Endothelial cell of umbilical vein (primary cell): ENCODE measurements at regions not wholly inside any gene's neighbourhood (a gene's known extent, or its start where the extent isn't known, plus 50 kb on each side); places are given as distances from the start of the nearest gene placed in this dataset.

Experiments used
- BruUV-seq: library from RNA; stranded (reverse); fragments of 400-500 nt; replicated peaks from 2 replicates; lab custom pipeline; 2021; lab: Mats Ljungman, UMichigan
- CTCF ChIA-PET: fragments of 300-600, 350-600 bp; sonication (Branson Sonifier 250); formaldehyde crosslinking; loops from one replicate; lab custom pipeline; 2021; ENCODE audit warnings: antibody characterized with exemption, inconsistent platforms; lab: Charles Lee
- POLR2A ChIA-PET: fragments of 300-600, 350-600 bp; sonication (Branson Sonifier 250); formaldehyde crosslinking; loops from one replicate; lab custom pipeline; 2021; ENCODE audit warnings: antibody characterized with exemption, inconsistent platforms; lab: Charles Lee
- DNase-seq: peaks from one replicate; pipeline ENCODE4 v3.0.0-alpha.2; 2011; ENCODE audit warnings: low read depth, low spot score
- FAIRE-seq: peaks from 2 replicates; lab custom pipeline; 2011; peaks lifted over from hg19 to GRCh38; lab: Jason Lieb, UNC
- H2AFZ ChIP-seq: 2 replicates; pipeline ENCODE4 v1.6.0; 2012; ENCODE audit warnings: low read depth, low read length, control low read depth, inconsistent platforms
- H3K27ac ChIP-seq: 2 replicates; pipeline ENCODE4 v1.5.1; 2011; ENCODE audit warnings: low read depth, mild to moderate bottlenecking, control low read depth, low read length, moderate library complexity; ENCODE audit not compliant: insufficient read depth
- H3K27me3 ChIP-seq, 2 experiments: 2 replicates each; pipeline versions ENCODE4 v1.6.0 to v1.6.1; 2011; ENCODE audit warnings: low read length in 2 of 2, mixed read lengths in 1 of 2; ENCODE audit not compliant: control insufficient read depth in 2 of 2, insufficient read depth in 2 of 2
- H3K36me3 ChIP-seq, 2 experiments: 2 replicates in 1 of 2; 3 replicates in 1 of 2; pipeline ENCODE4 v1.5.1; 2011; ENCODE audit warnings: low read length in 2 of 2, mild to moderate bottlenecking in 1 of 2, moderate library complexity in 1 of 2; ENCODE audit not compliant: control insufficient read depth in 2 of 2, insufficient read depth in 2 of 2; ENCODE audit errors: extremely low read depth in 1 of 2
- H3K4me1 ChIP-seq: 3 replicates; pipeline ENCODE4 v1.5.1; 2011; ENCODE audit warnings: mild to moderate bottlenecking, low read length; ENCODE audit not compliant: control insufficient read depth, insufficient read depth; ENCODE audit errors: extremely low read depth
- H3K4me2 ChIP-seq: 2 replicates; pipeline ENCODE4 v1.6.1; 2011; ENCODE audit warnings: low read length, control low read depth, mixed read lengths; ENCODE audit not compliant: insufficient read depth
- H3K4me3 ChIP-seq, 3 experiments: fragments of 200-600 bp in 1 of 3; sonication (generic), shearing (Covaris generic) in 1 of 3; replicated peaks in 1 of 3; 2 replicates each; pipeline ENCODE4 v1.5.1; 2011 to 2016; ENCODE audit warnings: control low read depth in 3 of 3, low read length in 3 of 3, mild to moderate bottlenecking in 2 of 3, inconsistent platforms in 1 of 3, low read depth in 1 of 3, moderate library complexity in 1 of 3; ENCODE audit not compliant: insufficient read depth in 1 of 3
- H3K79me2 ChIP-seq: 2 replicates; pipeline ENCODE4 v1.6.0; 2012; ENCODE audit warnings: low read length, inconsistent platforms; ENCODE audit not compliant: control insufficient read depth, insufficient read depth
- H3K9ac ChIP-seq: replicated peaks from 2 replicates; pipeline ENCODE3; 2011; ENCODE audit warnings: low read length, control low read depth; ENCODE audit not compliant: insufficient read depth; ENCODE audit errors: extremely low read depth
- H3K9me1 ChIP-seq: replicated peaks from 3 replicates; pipeline ENCODE4 v1.6.0; 2011; ENCODE audit warnings: mild to moderate bottlenecking, low read length; ENCODE audit not compliant: control insufficient read depth, insufficient read depth; ENCODE audit errors: extremely low read depth
- H3K9me3 ChIP-seq: replicated peaks from 2 replicates; pipeline ENCODE4 v1.5.1; 2012; ENCODE audit warnings: low read length, inconsistent platforms; ENCODE audit not compliant: control insufficient read depth, insufficient read depth
- H4K20me1 ChIP-seq: replicated peaks from 2 replicates; pipeline ENCODE3; 2011; ENCODE audit warnings: mild to moderate bottlenecking, low read length; ENCODE audit not compliant: control insufficient read depth, insufficient read depth; ENCODE audit errors: extremely low read depth
- CTCF ChIP-seq, 2 donors: IDR thresholded peaks; 1 replicate in 1 of 2; 2 replicates in 1 of 2; pipeline ENCODE4 v1.5.1; 2011; ENCODE audit warnings: low read length in 2 of 2, mild to moderate bottlenecking in 2 of 2, moderate library complexity in 2 of 2, control low read depth in 1 of 2, inconsistent platforms in 1 of 2, low read depth in 1 of 2; ENCODE audit not compliant: insufficient read depth in 1 of 2; ENCODE audit errors: extremely low read depth in 1 of 2
- EZH2 ChIP-seq: IDR thresholded peaks from 2 replicates; pipeline ENCODE4 v1.6.1; 2012; ENCODE audit warnings: borderline replicate concordance, low read depth, mild to moderate bottlenecking, moderate library complexity, low read length, inconsistent platforms; ENCODE audit not compliant: severe bottlenecking
- FOS ChIP-seq: IDR thresholded peaks from 2 replicates; pipeline ENCODE4 v1.6.1; 2011; ENCODE audit warnings: mild to moderate bottlenecking, low read length, moderate library complexity, borderline replicate concordance; ENCODE audit not compliant: insufficient read depth
- GATA2 ChIP-seq: IDR thresholded peaks from 2 replicates; pipeline ENCODE4 v1.7.0; 2011; ENCODE audit warnings: low read depth, mild to moderate bottlenecking, moderate library complexity, mixed read lengths, low read length; ENCODE audit not compliant: insufficient read length, insufficient read depth
- JUN ChIP-seq: IDR thresholded peaks from 2 replicates; pipeline ENCODE4 v1.6.1; 2011; ENCODE audit warnings: borderline replicate concordance, low read depth; ENCODE audit not compliant: insufficient read length, insufficient read depth
- MAX ChIP-seq: IDR thresholded peaks from 2 replicates; pipeline ENCODE4 v1.6.1; 2011; ENCODE audit not compliant: insufficient read depth, insufficient read length
- MYC ChIP-seq: IDR thresholded peaks from one replicate; pipeline ENCODE4 v1.6.1; 2011; ENCODE audit warnings: mild to moderate bottlenecking, low read depth, low read length
- POLR2A ChIP-seq: IDR thresholded peaks from 2 replicates; pipeline ENCODE4 v1.6.1; 2012; ENCODE audit warnings: low read depth, mild to moderate bottlenecking, control low read depth, low read length
- POLR2AphosphoS5 ChIP-seq: IDR thresholded peaks from 2 replicates; pipeline ENCODE4 v1.6.1; 2012; ENCODE audit warnings: low read depth, mild to moderate bottlenecking, control low read depth, low read length, moderate library complexity; ENCODE audit not compliant: insufficient read depth
- dilution Hi-C: fragments of 300-500 bp; cut with MboI; formaldehyde crosslinking; loops from one replicate; pipeline ENCODE4 v1.15.0; 2019; ENCODE audit warnings: low sequenced_read_pairs; ENCODE audit not compliant: extremely low pct_ligation_motif_present
- intact Hi-C: fragments of 100-400 bp; cut with micrococcal nuclease; formaldehyde crosslinking; loops from one replicate; pipeline ENCODE4 v1.10.0; 2022

- H3K79me2 ChIP-seq, result no peaks in the 10 kb centered on the region
- H3K9me1 ChIP-seq, result no peaks in the 10 kb centered on the region
- intact Hi-C loops (no loop called here), dilution Hi-C loops (no loop called here)
- DNase-seq, result no peak
- no peak overlapping the region for H3K9ac ChIP-seq
- BruUV-seq, result no TSS peak
- no peaks in the 10 kb centered on the region for H3K4me1 ChIP-seq
- H3K36me3 ChIP-seq, result no peaks in the 10 kb centered on the region
- no peak overlapping the region for H2AFZ ChIP-seq
- no peaks in the 10 kb centered on the region for H3K27me3 ChIP-seq
- no peaks in the 10 kb centered on the region for H3K9me3 ChIP-seq
- TF ChIP-seq CTCF (IDR thresholded peaks at IDR 0.05; ENCODE audit: extremely low read depth in 1 of 2, insufficient read depth in 1 of 2, low read depth in 1 of 2, low read length in 2 of 2), result no peak
- no peak for TF ChIP-seq MAX
- no peak for TF ChIP-seq EZH2
- TF ChIP-seq MYC, result no peak
- TF ChIP-seq POLR2AphosphoS5, result no peak
- TF ChIP-seq GATA2, result no peak
- TF ChIP-seq FOS, result no peak
- TF ChIP-seq POLR2A, result no peak
- no peak for TF ChIP-seq JUN
- FAIRE-seq, result no peak
- no peak overlapping the region for H3K4me2 ChIP-seq
- no peak overlapping the region for H3K27ac ChIP-seq
- H4K20me1 ChIP-seq, result no peaks in the 10 kb centered on the region
- CTCF ChIA-PET, result no interaction called here
- no peak overlapping the region for H3K4me3 ChIP-seq
- POLR2A ChIA-PET, result no interaction called here
Observed at GRCh38 chr7:119982884-119983283, 290.1 kb upstream of the KCND2 start.
